GM13977 (cell line): ENCODE measurements at regions not wholly inside any gene's neighbourhood (a gene's known extent, or its start where the extent isn't known, plus 50 kb on each side); places are given as distances from the start of the nearest gene placed in this dataset.

Source experiments
- DNase-seq: peaks from one replicate; pipeline ENCODE4 v3.0.0; 2012; ENCODE audit warnings: low spot score
- CTCF ChIP-seq: IDR thresholded peaks from 2 replicates; pipeline ENCODE4 v1.5.1; 2012; ENCODE audit warnings: mild to moderate bottlenecking, control low read depth; ENCODE audit not compliant: insufficient read depth; ENCODE audit errors: extremely low read depth, missing control alignments
- in situ Hi-C: fragments of 300-500 bp; cut with MboI; formaldehyde crosslinking; loops from one replicate; pipeline ENCODE4 v1.12.0; 2022; ENCODE audit warnings: low sequenced_read_pairs, low pct_unique_long_range_greater_than_20kb, mixed read lengths, inconsistent platforms; ENCODE audit not compliant: unreplicated experiment

- DNase-seq, result no peak
- no peak for TF ChIP-seq CTCF
- in situ Hi-C loops, result no loop called here
These were observed 54.1 kb upstream of the HS6ST1 start for GRCh38 chr2:128372621-128373341.

GRCh38 chr2:128373451-128374000, 54.9 kb upstream of the HS6ST1 start:
- no peak for TF ChIP-seq CTCF
- in situ Hi-C loops, result no loop called here
- DNase-seq, result no peak

GRCh38 chr2:128374001-128374710, 55.5 kb upstream of the HS6ST1 start:
- TF ChIP-seq CTCF, result no peak
- no peak for DNase-seq
- in situ Hi-C loops, result no loop called here

GRCh38 chr2:128374711-128375413, 56.2 kb upstream of the HS6ST1 start:
- DNase-seq, result no peak

GRCh38 chr2:128375454-128375853, 56.8 kb upstream of the HS6ST1 start:
- no peak for DNase-seq
- in situ Hi-C loops, result no loop called here
- no peak for TF ChIP-seq CTCF

More at GRCh38 chr2:128374711-128375413, 56.2 kb upstream of the HS6ST1 start:
- no peak for TF ChIP-seq CTCF
- in situ Hi-C loops, result no loop called here

GRCh38 chr2:128376241-128377041, 57.8 kb upstream of the HS6ST1 start:
- in situ Hi-C loops, result no loop called here
- TF ChIP-seq CTCF, result no peak
- no peak for DNase-seq
